ENCODE measurements at regions not wholly inside any gene's neighbourhood (a gene's known extent, or its start where the extent isn't known, plus 50 kb on each side); places are given as distances from the start of the nearest gene placed in this dataset.
"Not testable (repeated sequence)": the region's sequence is repeated elsewhere in the genome, so short reads cannot be mapped to it uniquely, and the experiment has no call there.

GRCh38 chr2:52474091-52474490 is 1293.5 kb upstream of the CHAC2 start:
- no peak for FAIRE-seq
- DNase-seq (ENCODE audit: extremely low spot score, insufficient read length, low read depth): no peak

GRCh38 chr2:52473526-52473925 is 1294.1 kb upstream of the CHAC2 start:
- no peak for FAIRE-seq
- DNase-seq (ENCODE audit: extremely low spot score, insufficient read length, low read depth): no peak

GRCh38 chr2:52470457-52470856 is 1297.1 kb upstream of the CHAC2 start:
- FAIRE-seq: not testable (repeated sequence)

GRCh38 chr2:52467189-52467588 is 1300.4 kb upstream of the CHAC2 start:
- DNase-seq (ENCODE audit: extremely low spot score, insufficient read length, low read depth): no peak
- no peak for FAIRE-seq

More at GRCh38 chr2:52470457-52470856, 1297.1 kb upstream of the CHAC2 start:
- not testable (repeated sequence) for DNase-seq (ENCODE audit: extremely low spot score, insufficient read length, low read depth)

- DNase-seq (ENCODE audit: extremely low spot score, insufficient read length, low read depth): no peak
- FAIRE-seq: no peak
Measured at GRCh38 chr2:52465287-52465686, 1302.3 kb upstream of the CHAC2 start.

- DNase-seq (ENCODE audit: extremely low spot score, insufficient read length, low read depth): no peak
Measured at GRCh38 chr2:52463457-52463856, 1304.1 kb upstream of the CHAC2 start.

GRCh38 chr2:52456561-52457377 is 1310.8 kb upstream of the CHAC2 start:
- DNase-seq (ENCODE audit: extremely low spot score, insufficient read length, low read depth): no peak
- no peak for FAIRE-seq

More at GRCh38 chr2:52463457-52463856, 1304.1 kb upstream of the CHAC2 start:
- no peak for FAIRE-seq

GRCh38 chr2:52454962-52455361 is 1312.6 kb upstream of the CHAC2 start:
- no peak for DNase-seq (ENCODE audit: extremely low spot score, insufficient read length, low read depth)
- no peak for FAIRE-seq

- FAIRE-seq: no peak
- no peak for DNase-seq (ENCODE audit: extremely low spot score, insufficient read length, low read depth)
Measured at GRCh38 chr2:52452201-52452600, 1315.4 kb upstream of the CHAC2 start.

GRCh38 chr2:52445686-52446085 is 1321.9 kb upstream of the CHAC2 start:
- FAIRE-seq (no peak), DNase-seq (ENCODE audit: extremely low spot score, insufficient read length, low read depth) (no peak)

GRCh38 chr2:52431352-52431760 is 1336.2 kb upstream of the CHAC2 start:
- FAIRE-seq: no peak
- DNase-seq (ENCODE audit: extremely low spot score, insufficient read length, low read depth): no peak

- DNase-seq (ENCODE audit: extremely low spot score, insufficient read length, low read depth) (no peak), FAIRE-seq (no peak)
Measured at GRCh38 chr2:52429740-52430139, 1337.9 kb upstream of the CHAC2 start.

GRCh38 chr2:52429171-52429570 is 1338.4 kb upstream of the CHAC2 start:
- no peak for FAIRE-seq
- no peak for DNase-seq (ENCODE audit: extremely low spot score, insufficient read length, low read depth)

GRCh38 chr2:52428224-52428623 is 1339.4 kb upstream of the CHAC2 start:
- DNase-seq (ENCODE audit: extremely low spot score, insufficient read length, low read depth) (no peak), FAIRE-seq (no peak)

GRCh38 chr2:52423655-52424054 is 1343.9 kb upstream of the CHAC2 start:
- DNase-seq (ENCODE audit: extremely low spot score, insufficient read length, low read depth) (no peak), FAIRE-seq (no peak)

- no peak for DNase-seq (ENCODE audit: extremely low spot score, insufficient read length, low read depth)
- no peak for FAIRE-seq
Measured at GRCh38 chr2:52423111-52423510, 1344.5 kb upstream of the CHAC2 start.

GRCh38 chr2:52416340-52416739 is 1351.3 kb upstream of the CHAC2 start:
- DNase-seq (ENCODE audit: extremely low spot score, insufficient read length, low read depth): no peak
- FAIRE-seq: no peak

- no peak for FAIRE-seq
- no peak for DNase-seq (ENCODE audit: extremely low spot score, insufficient read length, low read depth)
Measured at GRCh38 chr2:52414561-52415295, 1352.9 kb upstream of the CHAC2 start.

- not testable (repeated sequence) for FAIRE-seq; DNase-seq (ENCODE audit: extremely low spot score, insufficient read length, low read depth)
Measured at GRCh38 chr2:52409308-52410118, 1358.1 kb upstream of the CHAC2 start.

GRCh38 chr2:52405980-52406379 is 1361.6 kb upstream of the CHAC2 start:
- no peak for DNase-seq (ENCODE audit: extremely low spot score, insufficient read length, low read depth)
- no peak for FAIRE-seq

Measured in GM18507 (cell line).